Bronchial epithelial cell (primary cell): ENCODE measurements at regions not wholly inside any gene's neighbourhood (a gene's known extent, or its start where the extent isn't known, plus 50 kb on each side); places are given as distances from the start of the nearest gene placed in this dataset.

Experiments
- DNase-seq: peaks from one replicate; pipeline ENCODE4 v3.0.0-alpha.2; 2010; ENCODE audit warnings: low read depth
- FAIRE-seq: peaks from 2 replicates; lab custom pipeline; 2011; peaks lifted over from hg19 to GRCh38; lab: Jason Lieb, UNC
- H3K27me3 ChIP-seq: 2 replicates; pipeline ENCODE4 v1.5.1; 2011; ENCODE audit warnings: low read length; ENCODE audit not compliant: control insufficient read depth, insufficient read depth
- H3K36me3 ChIP-seq: 2 replicates; pipeline ENCODE4 v1.5.1; 2011; ENCODE audit warnings: low read length; ENCODE audit not compliant: control insufficient read depth, insufficient read depth
- H3K4me3 ChIP-seq: 2 replicates; pipeline ENCODE4 v1.5.1; 2011; ENCODE audit warnings: mild to moderate bottlenecking, low read depth, low read length, control low read depth
- TF ChIP-seq, protein P1 (sequence below): IDR thresholded peaks from 2 replicates; pipeline ENCODE4 v1.5.1; 2011; ENCODE audit warnings: mild to moderate bottlenecking, moderate library complexity, low read length, control low read depth, inconsistent platforms; ENCODE audit not compliant: insufficient read depth, severe bottlenecking

- DNase-seq (peak; percentile 62), FAIRE-seq (no peak)
- no peak overlapping the region for H3K4me3 ChIP-seq
- no peaks in the 10 kb centered on the region for H3K36me3 ChIP-seq
- H3K27me3 ChIP-seq = no peaks in the 10 kb centered on the region
- TF ChIP-seq, protein P1, sequence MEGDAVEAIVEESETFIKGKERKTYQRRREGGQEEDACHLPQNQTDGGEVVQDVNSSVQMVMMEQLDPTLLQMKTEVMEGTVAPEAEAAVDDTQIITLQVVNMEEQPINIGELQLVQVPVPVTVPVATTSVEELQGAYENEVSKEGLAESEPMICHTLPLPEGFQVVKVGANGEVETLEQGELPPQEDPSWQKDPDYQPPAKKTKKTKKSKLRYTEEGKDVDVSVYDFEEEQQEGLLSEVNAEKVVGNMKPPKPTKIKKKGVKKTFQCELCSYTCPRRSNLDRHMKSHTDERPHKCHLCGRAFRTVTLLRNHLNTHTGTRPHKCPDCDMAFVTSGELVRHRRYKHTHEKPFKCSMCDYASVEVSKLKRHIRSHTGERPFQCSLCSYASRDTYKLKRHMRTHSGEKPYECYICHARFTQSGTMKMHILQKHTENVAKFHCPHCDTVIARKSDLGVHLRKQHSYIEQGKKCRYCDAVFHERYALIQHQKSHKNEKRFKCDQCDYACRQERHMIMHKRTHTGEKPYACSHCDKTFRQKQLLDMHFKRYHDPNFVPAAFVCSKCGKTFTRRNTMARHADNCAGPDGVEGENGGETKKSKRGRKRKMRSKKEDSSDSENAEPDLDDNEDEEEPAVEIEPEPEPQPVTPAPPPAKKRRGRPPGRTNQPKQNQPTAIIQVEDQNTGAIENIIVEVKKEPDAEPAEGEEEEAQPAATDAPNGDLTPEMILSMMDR = no peak
Observed at GRCh38 chr13:74667656-74668203, 533.5 kb upstream of the KLF12 start.

DNA sequence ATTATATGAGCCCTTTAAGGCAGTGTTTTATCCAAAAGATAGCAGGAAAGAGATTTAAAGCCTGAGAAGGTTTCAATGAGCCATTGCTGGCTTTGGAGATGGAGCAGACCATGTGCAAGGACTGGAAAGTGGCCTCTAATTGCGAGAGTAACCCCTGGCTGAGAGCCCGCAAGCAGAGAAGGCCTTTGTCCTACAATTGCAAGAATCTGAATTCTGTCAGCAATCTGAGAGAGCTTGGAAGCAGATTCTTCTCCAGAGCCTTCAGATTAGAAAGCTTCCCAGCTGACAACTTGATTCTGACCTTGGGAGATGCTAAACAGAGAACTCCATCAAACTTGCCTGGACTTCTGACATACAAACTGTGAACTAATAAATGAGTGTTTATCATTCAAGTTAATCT lies 528.7 kb upstream of the KLF12 start:
- Histone ChIP-seq H3K36me3 (no peaks in the 10 kb centered on the region), H3K27me3 (no peaks in the 10 kb centered on the region), H3K4me3 (no peak overlapping the region)
- FAIRE-seq = no peak
- DNase-seq = no peak
- TF ChIP-seq, protein P1 = no peak

- TF ChIP-seq, protein P1 = no peak
- no peak for FAIRE-seq
Observed at GRCh38 chr13:74661851-74662250, 527.6 kb upstream of the KLF12 start.

DNA sequence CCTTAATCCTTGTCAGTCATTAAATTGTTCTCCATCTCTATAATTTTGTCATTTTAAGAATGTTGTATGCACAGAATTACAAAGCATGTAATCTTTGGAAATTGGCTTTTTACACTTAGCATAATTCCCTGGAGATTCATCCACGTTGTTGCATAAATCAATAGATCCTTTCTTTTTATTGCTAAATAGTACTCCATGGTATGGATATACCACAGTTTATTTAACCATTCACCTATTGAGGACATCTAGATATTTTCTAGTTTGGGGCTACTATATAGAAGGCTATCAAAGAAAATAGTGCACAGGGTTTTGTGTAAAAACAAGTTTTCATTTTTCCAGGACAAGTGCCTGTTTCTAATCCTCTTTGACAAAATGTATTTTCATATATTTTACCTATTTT lies 523.6 kb upstream of the KLF12 start:
- TF ChIP-seq, protein P1 = no peak
- H3K4me3 ChIP-seq = no peak overlapping the region
- no peak for DNase-seq
- no peaks in the 10 kb centered on the region for H3K36me3 ChIP-seq
- no peak for FAIRE-seq
- H3K27me3 ChIP-seq = no peaks in the 10 kb centered on the region

More at GRCh38 chr13:74661851-74662250, 527.6 kb upstream of the KLF12 start:
- Histone ChIP-seq H3K27me3 (no peaks in the 10 kb centered on the region), H3K36me3 (no peaks in the 10 kb centered on the region), H3K4me3 (no peak overlapping the region)
- DNase-seq = no peak

GRCh38 chr13:74651121-74651520 lies 516.9 kb upstream of the KLF12 start:
- TF ChIP-seq, protein P1 = no peak
- Histone ChIP-seq H3K27me3 (no peaks in the 10 kb centered on the region), H3K36me3 (no peaks in the 10 kb centered on the region), H3K4me3 (no peak overlapping the region)
- peak; percentile 37 for DNase-seq
- FAIRE-seq = no peak

GRCh38 chr13:74647991-74648390 lies 513.8 kb upstream of the KLF12 start:
- FAIRE-seq = no peak
- H3K4me3 ChIP-seq = no peak overlapping the region
- H3K27me3 ChIP-seq = no peaks in the 10 kb centered on the region
- H3K36me3 ChIP-seq = no peaks in the 10 kb centered on the region
- TF ChIP-seq, protein P1 = no peak
- no peak for DNase-seq
